ENCODE measurements at regions not wholly inside any gene's neighbourhood (a gene's known extent, or its start where the extent isn't known, plus 50 kb on each side); places are given as distances from the start of the nearest gene placed in this dataset.
A peak's percentile ranks its signal among the peaks of the same experiment; 100 is the strongest.

GRCh38 chr3:99006686-99007085, 105.2 kb upstream of the DCBLD2 start:
- Histone ChIP-seq H3K4me1 (ENCODE audit: control insufficient read depth in 2 of 2, insufficient read depth in 1 of 2, low read depth in 1 of 2, low read length in 2 of 2) (peaks cover 0 to 1% of the 10 kb centered on the region in 2 donors), H3K4me3 (ENCODE audit: low read length in 2 of 2) (no peak overlapping the region), H3K4me2 (ENCODE audit: insufficient read depth, low read length, poor library complexity, severe bottlenecking) (no peak overlapping the region), H3K9ac (ENCODE audit: low read depth, low read length, poor library complexity) (no peak overlapping the region), H2AFZ (ENCODE audit: low read length) (no peak overlapping the region), H3K36me3 (replicated peaks in 1 of 2; ENCODE audit: control insufficient read depth in 2 of 2, insufficient read depth in 2 of 2, low read length in 2 of 2) (no peaks in the 10 kb centered on the region), H3K27me3 (ENCODE audit: control insufficient read depth in 3 of 3, insufficient read depth in 3 of 3, low read depth in 1 of 3, low read length in 3 of 3) (no peaks in the 10 kb centered on the region), H3K27ac (replicated peaks; ENCODE audit: low read length) (no peak overlapping the region), H3K14ac (ENCODE audit: low read length) (no peak overlapping the region), H2BK5ac (ENCODE audit: low read length) (no peak overlapping the region), H2BK120ac (ENCODE audit: low read depth, low read length) (no peak overlapping the region), H3K23ac (ENCODE audit: low read depth, low read length, poor library complexity) (no peak overlapping the region), H4K8ac (ENCODE audit: low read depth, low read length) (no peak overlapping the region), H2BK12ac (ENCODE audit: low read length) (no peak overlapping the region), H2AK5ac (ENCODE audit: low read depth, low read length) (no peak overlapping the region), H4K91ac (ENCODE audit: low read depth, low read length, poor library complexity) (no peak overlapping the region), H3K79me1 (ENCODE audit: low read depth, low read length) (no peaks in the 10 kb centered on the region), H2BK15ac (ENCODE audit: low read length) (no peak overlapping the region), H3K9me3 (replicated peaks in 1 of 2; ENCODE audit: control insufficient read depth in 2 of 2, insufficient read depth in 1 of 2, low read depth in 1 of 2, low read length in 2 of 2) (no peaks in the 10 kb centered on the region), H3K4ac (ENCODE audit: low read length) (no peak overlapping the region), H3K18ac (ENCODE audit: low read length) (no peak overlapping the region)
- DNase-seq (ENCODE audit: low spot score), result no peak

GRCh38 chr3:98999675-99000074, 98.2 kb upstream of the DCBLD2 start:
- H2BK12ac ChIP-seq (ENCODE audit: low read length), result no peak overlapping the region
- no peak overlapping the region for H3K4me2 ChIP-seq (ENCODE audit: insufficient read depth, low read length, poor library complexity, severe bottlenecking)
- DNase-seq (ENCODE audit: low spot score), result no peak
- no peaks in the 10 kb centered on the region for H3K27me3 ChIP-seq (ENCODE audit: control insufficient read depth in 3 of 3, insufficient read depth in 3 of 3, low read depth in 1 of 3, low read length in 3 of 3)
- no peak overlapping the region for H3K14ac ChIP-seq (ENCODE audit: low read length)
- no peaks in the 10 kb centered on the region for H3K79me1 ChIP-seq (ENCODE audit: low read depth, low read length)
- H3K27ac ChIP-seq (replicated peaks; ENCODE audit: low read length), result no peak overlapping the region
- H3K4ac ChIP-seq (ENCODE audit: low read length), result no peak overlapping the region
- no peak overlapping the region for H4K8ac ChIP-seq (ENCODE audit: low read depth, low read length)
- no peaks in the 10 kb centered on the region for H3K4me1 ChIP-seq (ENCODE audit: control insufficient read depth in 2 of 2, insufficient read depth in 1 of 2, low read depth in 1 of 2, low read length in 2 of 2)
- no peak overlapping the region for H2BK15ac ChIP-seq (ENCODE audit: low read length)
- H3K18ac ChIP-seq (ENCODE audit: low read length), result no peak overlapping the region
- H3K9ac ChIP-seq (ENCODE audit: low read depth, low read length, poor library complexity), result no peak overlapping the region
- no peak overlapping the region for H2AFZ ChIP-seq (ENCODE audit: low read length)
- H3K23ac ChIP-seq (ENCODE audit: low read depth, low read length, poor library complexity), result no peak overlapping the region
- no peak overlapping the region for H2AK5ac ChIP-seq (ENCODE audit: low read depth, low read length)
- no peaks in the 10 kb centered on the region for H3K36me3 ChIP-seq (replicated peaks in 1 of 2; ENCODE audit: control insufficient read depth in 2 of 2, insufficient read depth in 2 of 2, low read length in 2 of 2)
- no peak overlapping the region for H4K91ac ChIP-seq (ENCODE audit: low read depth, low read length, poor library complexity)
- H2BK5ac ChIP-seq (ENCODE audit: low read length), result no peak overlapping the region
- H2BK120ac ChIP-seq (ENCODE audit: low read depth, low read length), result no peak overlapping the region
- no peaks in the 10 kb centered on the region for H3K9me3 ChIP-seq (replicated peaks in 1 of 2; ENCODE audit: control insufficient read depth in 2 of 2, insufficient read depth in 1 of 2, low read depth in 1 of 2, low read length in 2 of 2)
- H3K4me3 ChIP-seq (ENCODE audit: low read length in 2 of 2), result no peak overlapping the region

DNA sequence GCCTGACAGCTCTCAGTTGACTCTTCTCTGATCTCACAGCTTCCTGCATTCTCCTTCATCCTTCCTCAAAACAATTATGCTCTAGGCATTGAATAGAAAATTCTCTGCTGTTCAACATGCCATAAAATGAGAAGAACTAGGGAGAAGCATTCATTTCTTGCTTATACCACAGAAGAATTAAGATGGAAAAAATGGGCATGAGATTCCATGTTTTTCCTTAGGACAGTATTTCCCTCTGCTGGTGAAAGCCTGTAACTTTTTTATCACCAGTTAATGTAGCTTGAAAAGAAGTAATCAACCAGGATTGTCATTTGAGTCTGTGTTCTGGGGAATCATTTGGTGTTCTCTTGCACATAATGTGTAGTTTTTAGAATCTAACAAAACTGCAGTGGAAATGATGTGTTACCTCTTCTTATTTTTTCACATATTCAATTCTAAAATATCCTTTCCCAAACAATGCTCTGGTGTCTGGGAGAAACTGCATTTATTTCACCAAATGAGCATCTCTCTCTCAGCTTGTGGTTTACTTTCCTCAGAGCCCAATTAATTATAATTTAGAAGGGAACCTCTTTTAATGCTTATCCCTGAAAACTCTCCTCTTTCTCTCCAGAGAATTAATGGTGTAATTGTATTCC, 92.8 kb upstream of the DCBLD2 start:
- Histone ChIP-seq H3K18ac (ENCODE audit: low read length) (no peak overlapping the region), H2BK120ac (ENCODE audit: low read depth, low read length) (no peak overlapping the region), H3K4ac (ENCODE audit: low read length) (no peak overlapping the region), H2BK5ac (ENCODE audit: low read length) (no peak overlapping the region), H2BK12ac (ENCODE audit: low read length) (no peak overlapping the region), H3K27me3 (ENCODE audit: control insufficient read depth in 3 of 3, insufficient read depth in 3 of 3, low read depth in 1 of 3, low read length in 3 of 3) (no peaks in the 10 kb centered on the region), H3K4me1 (ENCODE audit: control insufficient read depth in 2 of 2, insufficient read depth in 1 of 2, low read depth in 1 of 2, low read length in 2 of 2) (no peaks in the 10 kb centered on the region), H3K4me2 (ENCODE audit: insufficient read depth, low read length, poor library complexity, severe bottlenecking) (no peak overlapping the region), H4K8ac (ENCODE audit: low read depth, low read length) (no peak overlapping the region), H3K4me3 (ENCODE audit: low read length in 2 of 2) (no peak overlapping the region), H3K14ac (ENCODE audit: low read length) (no peak overlapping the region), H3K27ac (replicated peaks; ENCODE audit: low read length) (no peak overlapping the region), H2AFZ (ENCODE audit: low read length) (no peak overlapping the region), H3K23ac (ENCODE audit: low read depth, low read length, poor library complexity) (no peak overlapping the region), H3K9me3 (replicated peaks in 1 of 2; ENCODE audit: control insufficient read depth in 2 of 2, insufficient read depth in 1 of 2, low read depth in 1 of 2, low read length in 2 of 2) (no peaks in the 10 kb centered on the region), H3K36me3 (replicated peaks in 1 of 2; ENCODE audit: control insufficient read depth in 2 of 2, insufficient read depth in 2 of 2, low read length in 2 of 2) (no peaks in the 10 kb centered on the region), H2AK5ac (ENCODE audit: low read depth, low read length) (no peak overlapping the region), H3K79me1 (ENCODE audit: low read depth, low read length) (no peaks in the 10 kb centered on the region), H3K9ac (ENCODE audit: low read depth, low read length, poor library complexity) (no peak overlapping the region), H2BK15ac (ENCODE audit: low read length) (no peak overlapping the region), H4K91ac (ENCODE audit: low read depth, low read length, poor library complexity) (no peak overlapping the region)
- peak; percentile 15 for DNase-seq (ENCODE audit: low spot score)

DNA sequence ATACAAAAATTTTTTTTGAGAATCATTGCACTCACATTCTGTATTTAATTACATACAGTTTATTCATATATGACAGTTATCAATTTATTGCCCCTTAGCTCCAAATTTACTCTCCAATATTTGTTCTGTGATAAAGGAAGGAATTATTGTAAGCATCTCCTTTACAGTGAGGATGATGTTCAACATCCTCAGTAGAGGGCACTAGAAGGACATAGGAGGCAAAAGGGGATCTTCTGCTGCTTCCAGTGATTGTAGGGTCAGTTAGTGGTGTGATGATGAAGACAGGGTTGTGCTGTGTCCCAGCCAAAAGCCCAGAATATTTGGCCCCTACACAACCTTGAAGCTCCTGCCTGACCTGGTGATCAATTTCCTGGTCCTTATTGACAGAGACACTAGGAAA, 89.9 kb upstream of the DCBLD2 start:
- no peaks in the 10 kb centered on the region for H3K9me3 ChIP-seq (replicated peaks in 1 of 2; ENCODE audit: control insufficient read depth in 2 of 2, insufficient read depth in 1 of 2, low read depth in 1 of 2, low read length in 2 of 2)
- no peaks in the 10 kb centered on the region for H3K79me1 ChIP-seq (ENCODE audit: low read depth, low read length)
- no peak overlapping the region for H3K27ac ChIP-seq (replicated peaks; ENCODE audit: low read length)
- H3K4me1 ChIP-seq (ENCODE audit: control insufficient read depth in 2 of 2, insufficient read depth in 1 of 2, low read depth in 1 of 2, low read length in 2 of 2), result peaks cover 0 to 1% of the 10 kb centered on the region in 2 donors
- no peak overlapping the region for H2BK15ac ChIP-seq (ENCODE audit: low read length)
- H2BK12ac ChIP-seq (ENCODE audit: low read length), result no peak overlapping the region
- H3K36me3 ChIP-seq (replicated peaks in 1 of 2; ENCODE audit: control insufficient read depth in 2 of 2, insufficient read depth in 2 of 2, low read length in 2 of 2), result no peaks in the 10 kb centered on the region
- H3K4ac ChIP-seq (ENCODE audit: low read length), result no peak overlapping the region
- no peaks in the 10 kb centered on the region for H3K27me3 ChIP-seq (ENCODE audit: control insufficient read depth in 3 of 3, insufficient read depth in 3 of 3, low read depth in 1 of 3, low read length in 3 of 3)
- no peak overlapping the region for H2AFZ ChIP-seq (ENCODE audit: low read length)
- no peak overlapping the region for H2BK120ac ChIP-seq (ENCODE audit: low read depth, low read length)
- H3K23ac ChIP-seq (ENCODE audit: low read depth, low read length, poor library complexity), result no peak overlapping the region
- H3K4me3 ChIP-seq (ENCODE audit: low read length in 2 of 2), result no peak overlapping the region
- DNase-seq (ENCODE audit: low spot score), result no peak
- no peak overlapping the region for H2BK5ac ChIP-seq (ENCODE audit: low read length)
- H4K8ac ChIP-seq (ENCODE audit: low read depth, low read length), result no peak overlapping the region
- no peak overlapping the region for H4K91ac ChIP-seq (ENCODE audit: low read depth, low read length, poor library complexity)
- no peak overlapping the region for H3K9ac ChIP-seq (ENCODE audit: low read depth, low read length, poor library complexity)
- no peak overlapping the region for H2AK5ac ChIP-seq (ENCODE audit: low read depth, low read length)
- H3K18ac ChIP-seq (ENCODE audit: low read length), result no peak overlapping the region
- H3K14ac ChIP-seq (ENCODE audit: low read length), result no peak overlapping the region
- H3K4me2 ChIP-seq (ENCODE audit: insufficient read depth, low read length, poor library complexity, severe bottlenecking), result no peak overlapping the region
